Body of pancreas (tissue), 4 donors: ENCODE measurements at regions not wholly inside any gene's neighbourhood (a gene's known extent, or its start where the extent isn't known, plus 50 kb on each side); places are given as distances from the start of the nearest gene placed in this dataset.
"Not testable (repeated sequence)": the region's sequence is repeated elsewhere in the genome, so short reads cannot be mapped to it uniquely, and the experiment has no call there.

Source experiments
- ATAC-seq: fragments of 150-250 bp; one replicate; pipeline ENCODE4 v1.9.1; 2016
- DNase-seq, 4 donors: peaks; one replicate each; pipeline ENCODE4 v3.0.0-alpha.2; 2019
- H3K27ac ChIP-seq, 4 donors: fragments of 200-600 bp; sonication (generic); 1 replicate in 3 of 4; 2 replicates in 1 of 4; pipeline versions ENCODE4 v1.5.1 to v1.6.1; 2016 to 2019; ENCODE audit warnings: mild to moderate bottlenecking in 1 of 4, mixed read lengths in 1 of 4, moderate library complexity in 1 of 4
- H3K27me3 ChIP-seq, 2 donors: fragments of 200-600 bp; sonication (generic); one replicate each; pipeline ENCODE4 v1.6.0; 2016; ENCODE audit warnings: mild to moderate bottlenecking in 1 of 2
- H3K36me3 ChIP-seq, 2 donors: fragments of 200-600 bp; sonication (generic); replicated peaks in 1 of 2; 2 replicates each; pipeline ENCODE4 v1.5.1; 2016; ENCODE audit warnings: low read depth in 2 of 2; ENCODE audit not compliant: insufficient read depth in 1 of 2
- H3K4me1 ChIP-seq: fragments of 200-600 bp; sonication (generic); one replicate; pipeline ENCODE4 v1.6.0; 2016
- H3K4me3 ChIP-seq, 2 donors: fragments of 200-600 bp; sonication (generic); 1 replicate in 1 of 2; 2 replicates in 1 of 2; pipeline ENCODE4 v1.5.1; 2016 to 2019
- H3K9me3 ChIP-seq, 3 donors: fragments of 200-600 bp; sonication (generic); 1 replicate in 2 of 3; 2 replicates in 1 of 3; pipeline ENCODE4 v1.5.1; 2016
- POLR2A ChIP-seq, 3 donors: fragments of 450-650 bp; IDR thresholded peaks; one replicate each; pipeline ENCODE4 v1.6.1; 2016; ENCODE audit warnings: antibody characterized with exemption in 3 of 3, mild to moderate bottlenecking in 2 of 3
- WGBS, 2 donors: methylation state at CpG; one replicate each; pipeline ENCODE4 v1.1.5; 2017; 5-methylcytosine and 5-hydroxymethylcytosine counted together
- intact Hi-C: fragments of 100-400 bp; cut with DNase I; formaldehyde crosslinking; loops from one replicate; pipeline ENCODE4 v1.15.1; 2023
- TF ChIP-seq, protein P1 (sequence below), 7 experiments: fragments of 450-650 bp in 4 of 7; fragments of 200-600 bp in 3 of 7; sonication (generic) in 3 of 7; IDR thresholded peaks; one replicate each; pipeline ENCODE4 v1.5.1; 2016 to 2019; ENCODE audit warnings: antibody characterized with exemption in 7 of 7

DNA sequence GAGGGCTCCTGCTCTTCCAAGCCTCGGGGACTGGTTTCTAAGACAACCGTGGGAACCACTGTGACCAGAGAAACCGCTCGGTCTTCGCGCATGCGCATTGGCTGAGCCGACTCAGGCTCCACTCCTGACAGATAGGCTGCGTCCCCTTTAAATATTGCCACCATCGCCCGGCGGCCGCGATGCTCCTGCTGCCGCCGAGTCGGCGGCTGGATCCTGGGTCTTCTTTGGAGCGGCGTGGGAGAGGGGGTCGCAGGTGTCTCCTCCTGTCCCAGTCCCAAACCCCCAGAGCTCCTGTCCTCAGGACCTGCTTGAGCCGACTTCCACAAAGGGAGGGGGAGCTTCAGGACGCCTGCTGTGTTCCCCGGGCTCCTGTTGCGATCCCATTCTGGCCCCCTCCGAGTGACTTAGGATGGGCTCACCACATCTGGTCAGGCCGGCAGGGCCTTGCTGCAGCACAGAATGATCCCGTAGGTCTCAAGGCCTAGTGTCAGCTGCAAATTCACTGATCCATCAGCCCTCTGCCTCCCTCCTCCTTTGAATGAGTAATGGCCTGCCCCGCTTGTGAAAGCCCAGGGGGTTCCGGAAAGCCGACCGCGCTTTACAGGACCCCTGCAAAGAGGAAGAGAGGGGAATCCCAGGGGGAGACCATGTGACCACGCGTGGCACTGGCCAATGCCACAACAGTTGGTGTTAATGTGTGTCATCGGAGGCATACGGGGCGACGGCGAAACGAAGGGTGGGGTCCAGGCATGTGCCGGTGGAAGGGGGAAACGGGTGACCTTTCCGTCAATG, 683.2 kb upstream of the TPTE start:
- no peaks in the 10 kb centered on the region for H3K4me1 ChIP-seq
- H3K4me3 ChIP-seq, result no peak overlapping the region
- no peaks in the 10 kb centered on the region for H3K36me3 ChIP-seq
- TF ChIP-seq, protein P1, sequence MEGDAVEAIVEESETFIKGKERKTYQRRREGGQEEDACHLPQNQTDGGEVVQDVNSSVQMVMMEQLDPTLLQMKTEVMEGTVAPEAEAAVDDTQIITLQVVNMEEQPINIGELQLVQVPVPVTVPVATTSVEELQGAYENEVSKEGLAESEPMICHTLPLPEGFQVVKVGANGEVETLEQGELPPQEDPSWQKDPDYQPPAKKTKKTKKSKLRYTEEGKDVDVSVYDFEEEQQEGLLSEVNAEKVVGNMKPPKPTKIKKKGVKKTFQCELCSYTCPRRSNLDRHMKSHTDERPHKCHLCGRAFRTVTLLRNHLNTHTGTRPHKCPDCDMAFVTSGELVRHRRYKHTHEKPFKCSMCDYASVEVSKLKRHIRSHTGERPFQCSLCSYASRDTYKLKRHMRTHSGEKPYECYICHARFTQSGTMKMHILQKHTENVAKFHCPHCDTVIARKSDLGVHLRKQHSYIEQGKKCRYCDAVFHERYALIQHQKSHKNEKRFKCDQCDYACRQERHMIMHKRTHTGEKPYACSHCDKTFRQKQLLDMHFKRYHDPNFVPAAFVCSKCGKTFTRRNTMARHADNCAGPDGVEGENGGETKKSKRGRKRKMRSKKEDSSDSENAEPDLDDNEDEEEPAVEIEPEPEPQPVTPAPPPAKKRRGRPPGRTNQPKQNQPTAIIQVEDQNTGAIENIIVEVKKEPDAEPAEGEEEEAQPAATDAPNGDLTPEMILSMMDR (IDR thresholded peaks at IDR 0.05), result no peak
- no peak for TF ChIP-seq POLR2A (IDR thresholded peaks at IDR 0.05)
- H3K27ac ChIP-seq, result no peak overlapping the region
- ATAC-seq (no peak), DNase-seq (no peak)
- intact Hi-C loops, result no loop called here
- H3K9me3 ChIP-seq, result peaks cover 0 to 10% (median 0%) of the 10 kb centered on the region in 3 donors
- H3K27me3 ChIP-seq, result no peaks in the 10 kb centered on the region
- WGBS, 2 donors, result 69 to 76% methylated on average over 44 of the region's 44 CpGs

- H3K4me1 ChIP-seq, result no peaks in the 10 kb centered on the region
- ATAC-seq (no peak), DNase-seq (no peak)
- WGBS, 2 donors, result 57 to 66% methylated on average over 45 to 47 of the region's 47 CpGs
- H3K27me3 ChIP-seq, result no peaks in the 10 kb centered on the region
- H3K27ac ChIP-seq, result no peak overlapping the region
- intact Hi-C loops, result no loop called here
- peaks cover 0 to 10% (median 0%) of the 10 kb centered on the region in 3 donors for H3K9me3 ChIP-seq
- no peaks in the 10 kb centered on the region for H3K36me3 ChIP-seq
- no peak for TF ChIP-seq POLR2A (IDR thresholded peaks at IDR 0.05)
- TF ChIP-seq, protein P1 (IDR thresholded peaks at IDR 0.05), result no peak
- no peak overlapping the region for H3K4me3 ChIP-seq
These were observed 682.4 kb upstream of the TPTE start for GRCh38 chr21:9838738-9839642.

- H3K36me3 ChIP-seq, ATAC-seq, H3K27ac ChIP-seq, H3K4me1 ChIP-seq, H3K27me3 ChIP-seq, H3K4me3 ChIP-seq, H3K9me3 ChIP-seq, intact Hi-C loops, DNase-seq: not testable (repeated sequence)
- whole genome bisulfite sequencing, 2 donors, result 80 to 82% methylated on average over 1 of the region's 1 CpG
These were observed 677.3 kb upstream of the TPTE start for GRCh38 chr21:9844106-9844505.

- H3K36me3 ChIP-seq, ATAC-seq, H3K4me1 ChIP-seq, intact Hi-C loops, DNase-seq, H3K9me3 ChIP-seq, H3K27me3 ChIP-seq, H3K27ac ChIP-seq, H3K4me3 ChIP-seq: not testable (repeated sequence)
- WGBS, 2 donors, result 56 to 57% methylated on average over 7 of the region's 7 CpGs
These were observed 673.9 kb upstream of the TPTE start for GRCh38 chr21:9847511-9847910.

DNA sequence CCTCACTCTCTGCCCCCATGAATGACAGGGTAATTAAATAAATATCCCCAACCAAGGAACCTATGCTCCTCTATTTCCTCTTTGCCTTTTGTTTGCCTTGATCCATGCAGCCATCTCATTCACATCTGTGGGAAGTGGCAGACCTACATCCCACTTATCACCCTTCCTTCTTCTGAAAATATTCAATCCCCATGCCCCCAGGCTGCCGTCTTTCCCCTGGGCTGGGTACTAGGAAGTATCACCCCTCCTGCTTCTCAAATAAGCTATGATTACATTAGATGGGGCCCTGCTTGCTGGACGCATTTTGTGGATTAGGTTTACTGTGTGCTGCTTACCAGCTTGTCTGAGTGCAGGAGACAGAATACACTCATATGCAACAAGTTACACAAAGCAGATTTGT, 670.2 kb upstream of the TPTE start:
- DNase-seq, ATAC-seq, intact Hi-C loops, H3K27me3 ChIP-seq, H3K4me1 ChIP-seq, H3K4me3 ChIP-seq, H3K36me3 ChIP-seq, H3K9me3 ChIP-seq, H3K27ac ChIP-seq: not testable (repeated sequence)
- 22 to 34% methylated on average over 2 of the region's 2 CpGs for WGBS, 2 donors

DNA sequence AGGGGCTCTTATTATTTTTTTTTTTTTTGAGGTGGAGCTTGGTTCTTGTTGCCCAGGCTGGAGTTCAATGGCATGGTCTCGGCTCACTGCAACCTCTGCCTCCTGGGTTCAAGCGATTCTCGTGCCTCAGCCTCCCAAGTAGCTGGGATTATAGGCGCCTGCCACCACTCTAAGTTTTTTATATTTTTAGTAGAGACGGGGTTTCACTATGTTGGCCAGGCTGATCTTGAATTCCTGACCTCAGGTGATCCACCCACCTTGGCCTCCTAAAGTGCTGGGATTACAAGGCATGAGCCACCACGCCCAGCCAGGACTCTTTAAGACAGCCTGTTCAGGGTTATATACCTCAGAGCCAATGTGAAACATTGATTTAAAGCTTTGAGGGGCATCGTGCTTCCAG, 669.7 kb upstream of the TPTE start:
- H3K9me3 ChIP-seq, ATAC-seq, H3K36me3 ChIP-seq, intact Hi-C loops, DNase-seq, H3K27ac ChIP-seq, H3K27me3 ChIP-seq, H3K4me3 ChIP-seq, H3K4me1 ChIP-seq: not testable (repeated sequence)
- 39 to 57% methylated on average over 6 to 7 of the region's 7 CpGs for WGBS, 2 donors

DNA sequence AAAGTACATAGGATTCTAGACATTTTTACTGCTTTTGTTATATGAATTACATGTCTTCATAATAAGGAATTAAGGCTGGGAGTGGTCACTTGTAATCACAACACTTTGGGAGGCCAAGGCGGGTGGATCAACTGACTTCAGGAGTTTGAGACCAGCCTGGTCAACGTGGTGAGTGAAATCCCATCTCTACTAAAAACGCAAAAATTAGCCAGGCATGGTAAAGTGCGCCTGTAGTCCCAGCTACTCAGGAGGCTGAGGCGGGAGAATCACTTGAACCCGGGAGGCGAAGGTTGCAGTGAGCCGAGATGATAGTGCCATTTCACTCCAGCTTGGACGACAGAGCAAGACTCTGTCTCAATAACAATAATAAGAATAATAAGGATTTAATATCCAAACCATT, 663.8 kb upstream of the TPTE start:
- WGBS, 2 donors, result 48 to 53% methylated on average over 9 of the region's 9 CpGs
- H3K36me3 ChIP-seq, H3K4me1 ChIP-seq, H3K9me3 ChIP-seq, H3K27ac ChIP-seq, ATAC-seq, intact Hi-C loops, H3K27me3 ChIP-seq, H3K4me3 ChIP-seq, DNase-seq: not testable (repeated sequence)

- H3K36me3 ChIP-seq, DNase-seq, ATAC-seq, intact Hi-C loops, H3K27me3 ChIP-seq, H3K4me3 ChIP-seq, H3K4me1 ChIP-seq, H3K27ac ChIP-seq: not testable (repeated sequence)
- 30 to 44% methylated on average over 1 of the region's 1 CpG for WGBS, 2 donors
- H3K9me3 ChIP-seq, result peaks cover 0 to 18% (median 0%) of the 10 kb centered on the region in 3 donors
These were observed 661.5 kb upstream of the TPTE start for GRCh38 chr21:9859865-9860264.

DNA sequence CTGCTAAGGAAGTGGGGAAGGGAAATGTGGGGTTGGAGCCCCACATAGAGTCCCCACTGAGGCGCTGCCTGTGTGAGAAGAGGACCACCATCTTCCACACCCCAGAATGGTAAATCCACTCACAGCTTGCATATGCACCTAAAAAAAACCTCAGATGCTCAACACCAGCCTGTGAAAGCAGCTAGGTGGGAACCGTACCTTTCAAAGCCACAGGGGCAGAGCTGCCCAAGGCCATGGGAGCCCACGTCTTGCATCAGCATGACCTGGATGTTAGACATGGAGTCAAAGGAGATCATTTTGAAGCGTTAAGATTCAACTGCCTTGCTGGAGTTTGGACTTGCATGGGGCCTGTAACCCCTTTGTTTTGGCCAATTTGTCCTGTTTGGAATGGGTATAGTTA, 658.9 kb upstream of the TPTE start:
- ATAC-seq, DNase-seq, H3K27ac ChIP-seq, H3K36me3 ChIP-seq, H3K4me3 ChIP-seq, H3K4me1 ChIP-seq, intact Hi-C loops, H3K27me3 ChIP-seq: not testable (repeated sequence)
- 40 to 42% methylated on average over 4 of the region's 4 CpGs for WGBS, 2 donors
- peaks cover 0 to 25% (median 0%) of the 10 kb centered on the region in 3 donors for H3K9me3 ChIP-seq
